A673 (cell line): ENCODE measurements at regions not wholly inside any gene's neighbourhood (a gene's known extent, or its start where the extent isn't known, plus 50 kb on each side); places are given as distances from the start of the nearest gene placed in this dataset.

Experiments
- EZH2 ChIP-seq: fragments of 200-600 bp; sonication (generic); IDR thresholded peaks from 2 replicates; pipeline ENCODE4 v1.6.1; 2017; ENCODE audit warnings: borderline replicate concordance, low read depth, mild to moderate bottlenecking, mixed read lengths, antibody characterized with exemption, low read length; ENCODE audit not compliant: poor library complexity, severe bottlenecking
- TF ChIP-seq, protein P1 (sequence below): fragments of 300-800, 200-600 bp; sonication (generic); conservative IDR thresholded peaks from 2 replicates; pipeline ENCODE4 v1.5.1; 2017; ENCODE audit warnings: low read depth, mild to moderate bottlenecking, antibody characterized with exemption, low read length, moderate library complexity, mixed read lengths

DNA sequence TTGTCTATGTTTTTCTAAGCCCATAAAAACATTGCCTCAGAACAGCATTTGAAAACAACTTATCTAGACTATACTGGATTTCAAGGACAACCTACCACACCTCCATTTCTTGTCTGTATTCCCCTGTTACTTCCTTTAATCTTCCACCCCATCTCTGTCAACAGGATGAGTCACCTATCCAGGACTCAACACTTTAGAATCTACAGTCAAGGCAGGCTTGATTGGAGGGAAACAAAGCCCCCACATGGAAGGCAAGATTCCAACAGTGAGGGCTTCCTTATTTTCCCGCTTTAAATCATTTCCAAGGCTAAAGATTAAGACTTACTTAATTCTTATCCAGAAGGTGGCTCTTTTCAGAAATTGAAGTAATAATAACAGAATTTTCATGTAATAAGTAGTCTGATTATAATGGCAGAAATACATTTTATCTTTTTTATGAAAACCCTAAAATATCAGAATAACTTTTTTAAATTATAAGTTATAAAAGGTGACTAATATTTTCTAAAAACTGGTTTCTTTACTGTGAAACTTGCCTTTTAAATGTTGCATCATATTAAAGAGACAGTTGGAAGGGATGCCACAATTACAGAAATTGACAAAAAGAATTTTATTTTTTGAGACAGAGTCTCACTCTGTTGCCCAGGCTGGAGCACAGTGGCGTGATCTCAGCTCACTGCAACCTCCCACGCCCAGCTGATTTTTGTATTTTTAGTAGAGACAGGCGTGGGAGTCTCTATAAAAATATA is 138.7 kb upstream of the CCDC150 start:
- TF ChIP-seq, protein P1, sequence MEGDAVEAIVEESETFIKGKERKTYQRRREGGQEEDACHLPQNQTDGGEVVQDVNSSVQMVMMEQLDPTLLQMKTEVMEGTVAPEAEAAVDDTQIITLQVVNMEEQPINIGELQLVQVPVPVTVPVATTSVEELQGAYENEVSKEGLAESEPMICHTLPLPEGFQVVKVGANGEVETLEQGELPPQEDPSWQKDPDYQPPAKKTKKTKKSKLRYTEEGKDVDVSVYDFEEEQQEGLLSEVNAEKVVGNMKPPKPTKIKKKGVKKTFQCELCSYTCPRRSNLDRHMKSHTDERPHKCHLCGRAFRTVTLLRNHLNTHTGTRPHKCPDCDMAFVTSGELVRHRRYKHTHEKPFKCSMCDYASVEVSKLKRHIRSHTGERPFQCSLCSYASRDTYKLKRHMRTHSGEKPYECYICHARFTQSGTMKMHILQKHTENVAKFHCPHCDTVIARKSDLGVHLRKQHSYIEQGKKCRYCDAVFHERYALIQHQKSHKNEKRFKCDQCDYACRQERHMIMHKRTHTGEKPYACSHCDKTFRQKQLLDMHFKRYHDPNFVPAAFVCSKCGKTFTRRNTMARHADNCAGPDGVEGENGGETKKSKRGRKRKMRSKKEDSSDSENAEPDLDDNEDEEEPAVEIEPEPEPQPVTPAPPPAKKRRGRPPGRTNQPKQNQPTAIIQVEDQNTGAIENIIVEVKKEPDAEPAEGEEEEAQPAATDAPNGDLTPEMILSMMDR = no peak
- no peak for TF ChIP-seq EZH2
